Naive thymus-derived CD4-positive, alpha-beta T cell (primary cell): ENCODE measurements at regions not wholly inside any gene's neighbourhood (a gene's known extent, or its start where the extent isn't known, plus 50 kb on each side); places are given as distances from the start of the nearest gene placed in this dataset.
A peak's percentile ranks its signal among the peaks of the same experiment; 100 is the strongest.
"Not testable (repeated sequence)": the region's sequence is repeated elsewhere in the genome, so short reads cannot be mapped to it uniquely, and the experiment has no call there.

Source experiments
- ATAC-seq: fragments of 150-1000 bp; cut with Tn5 transposase; 2 replicates; pipeline ENCODE4 v1.10.0; 2021; ENCODE audit warnings: mild to moderate bottlenecking, moderate library complexity
- CTCF ChIA-PET: fragments of 350-600 bp; sonication (Branson Sonifier 250); formaldehyde crosslinking; loops from one replicate; lab custom pipeline; 2021; ENCODE audit warnings: antibody characterized with exemption; lab: Charles Lee
- POLR2A ChIA-PET: fragments of 350-600 bp; sonication (Branson Sonifier 250); formaldehyde crosslinking; loops from one replicate; lab custom pipeline; 2021; ENCODE audit warnings: antibody characterized with exemption, inconsistent platforms; lab: Charles Lee
- DNase-seq, 9 donors: peaks; one replicate each; pipeline versions ENCODE4 v3.0.0 to v3.0.0-alpha.2; 2020 to 2022; ENCODE audit warnings: mixed read lengths in 1 of 9
- H3K27ac ChIP-seq: one replicate; pipeline ENCODE4 v1.7.0; 2013; ENCODE audit warnings: mild to moderate bottlenecking, low read depth, low read length, moderate library complexity
- H3K27me3 ChIP-seq, 2 donors: one replicate each; pipeline ENCODE4 v1.7.0; 2013; ENCODE audit warnings: low read length in 2 of 2, mild to moderate bottlenecking in 2 of 2, moderate library complexity in 2 of 2; ENCODE audit not compliant: control insufficient read depth in 2 of 2, insufficient read depth in 2 of 2
- H3K36me3 ChIP-seq, 3 experiments: 1 replicate in 2 of 3; 2 replicates in 1 of 3; pipeline ENCODE4 v1.7.0; 2013; ENCODE audit warnings: low read length in 3 of 3, mild to moderate bottlenecking in 3 of 3, moderate library complexity in 1 of 3; ENCODE audit not compliant: insufficient read depth in 3 of 3, control insufficient read depth in 2 of 3
- H3K4me1 ChIP-seq, 2 donors: one replicate each; pipeline ENCODE4 v1.7.0; 2013; ENCODE audit warnings: low read length in 2 of 2, mild to moderate bottlenecking in 2 of 2, moderate library complexity in 1 of 2; ENCODE audit not compliant: control insufficient read depth in 2 of 2, insufficient read depth in 2 of 2
- H3K4me3 ChIP-seq: 2 replicates; pipeline ENCODE4 v1.7.0; 2013; ENCODE audit warnings: mild to moderate bottlenecking, low read length
- H3K9me3 ChIP-seq, 3 experiments: 1 replicate in 2 of 3; 2 replicates in 1 of 3; pipeline ENCODE4 v1.7.0; 2013; ENCODE audit warnings: low read length in 3 of 3; ENCODE audit not compliant: control insufficient read depth in 2 of 3
- H3K27ac Mint-ChIP-seq, 9 donors: one replicate each; pipeline ENCODE4 v1.8.0; 2020 to 2022; ENCODE audit warnings: mixed read lengths in 9 of 9, mild to moderate bottlenecking in 8 of 9, moderate library complexity in 5 of 9, inconsistent platforms in 2 of 9
- H3K27me3 Mint-ChIP-seq, 5 donors: one replicate each; pipeline ENCODE4 v1.8.0; 2021 to 2022; ENCODE audit warnings: mixed read lengths in 5 of 5, mild to moderate bottlenecking in 1 of 5
- H3K36me3 Mint-ChIP-seq, 5 donors: one replicate each; pipeline ENCODE4 v1.8.0; 2020 to 2022; ENCODE audit warnings: mixed read lengths in 5 of 5, mild to moderate bottlenecking in 3 of 5, inconsistent platforms in 1 of 5
- H3K4me1 Mint-ChIP-seq, 7 donors: one replicate each; pipeline ENCODE4 v1.8.0; 2020 to 2022; ENCODE audit warnings: mixed read lengths in 7 of 7, mild to moderate bottlenecking in 3 of 7, inconsistent platforms in 1 of 7
- H3K4me3 Mint-ChIP-seq, 10 donors: one replicate each; pipeline ENCODE4 v1.8.0; 2020 to 2022; ENCODE audit warnings: mild to moderate bottlenecking in 10 of 10, mixed read lengths in 10 of 10, moderate library complexity in 6 of 10, inconsistent platforms in 2 of 10
- H3K9me3 Mint-ChIP-seq, 11 donors: one replicate each; pipeline ENCODE4 v1.8.0; 2020 to 2022; ENCODE audit warnings: mixed read lengths in 11 of 11, mild to moderate bottlenecking in 4 of 11, inconsistent platforms in 1 of 11, moderate library complexity in 1 of 11
- intact Hi-C, 2 donors: fragments of 100-400 bp; cut with micrococcal nuclease; formaldehyde crosslinking; loops; one replicate each; pipeline ENCODE4 v1.15.1; 2023

GRCh38 chr11:12585861-12586260 lies 88.4 kb upstream of the TEAD1 start:
- ATAC-seq (no peak), DNase-seq (no peak)
- Mint-ChIP-seq H3K27me3 (peaks cover 5 to 22% (median 12%) of the 10 kb centered on the region in 5 donors), H3K4me1 (peaks cover 0 to 19% (median 10%) of the 10 kb centered on the region in 7 donors), H3K27ac (no peak overlapping the region), H3K36me3 (no peaks in the 10 kb centered on the region), H3K9me3 (no peaks in the 10 kb centered on the region), H3K4me3 (no peak overlapping the region)
- ChIA-PET POLR2A (interaction anchor here (2.1 kb wide), 1 partner anchor 14 kb away, joined by 6 read pairs; no protein-coding TSS in a partner anchor), CTCF (interaction anchor here (0.5 to 0.9 kb wide), 3 partner anchors 62 to 376 kb away, joined by 3 read pairs; no protein-coding TSS in a partner anchor)
- intact Hi-C loops = loop anchor here in 1 of 2 donors (10.0 kb wide), 1 partner anchor 231 kb away; no protein-coding TSS in a partner anchor
- H3K27ac ChIP-seq = no peak overlapping the region
- H3K27me3 ChIP-seq = no peaks in the 10 kb centered on the region
- no peak overlapping the region for H3K4me3 ChIP-seq
- H3K36me3 ChIP-seq = no peaks in the 10 kb centered on the region
- H3K4me1 ChIP-seq = peaks cover 0 to 3% of the 10 kb centered on the region in 2 donors
- H3K9me3 ChIP-seq = no peaks in the 10 kb centered on the region

- no peaks in the 10 kb centered on the region for H3K27me3 ChIP-seq
- intact Hi-C loops = loop anchor here in 1 of 2 donors (1.0 to 10.0 kb wide), 2 partner anchors 11 to 233 kb away; no protein-coding TSS in a partner anchor
- H3K9me3 ChIP-seq = no peaks in the 10 kb centered on the region
- ATAC-seq (peak; percentile 22), DNase-seq (peak in 3 of 9 donors; percentile 5 to 24 (median 14))
- H3K4me1 Mint-ChIP-seq = peaks cover 0 to 19% (median 10%) of the 10 kb centered on the region in 7 donors
- H3K4me1 ChIP-seq = peaks cover 0 to 3% of the 10 kb centered on the region in 2 donors
- no peak overlapping the region for H3K27ac Mint-ChIP-seq
- no peak overlapping the region for H3K27ac ChIP-seq
- H3K9me3 Mint-ChIP-seq = no peaks in the 10 kb centered on the region
- ChIA-PET POLR2A (interaction anchor here (2.1 kb wide), 1 partner anchor 12 kb away, joined by 6 read pairs; no protein-coding TSS in a partner anchor), CTCF (interaction anchor here (0.5 kb wide), 1 partner anchor 33 kb away, joined by 3 read pairs; no protein-coding TSS in a partner anchor)
- peaks cover 6 to 32% (median 14%) of the 10 kb centered on the region in 5 donors for H3K27me3 Mint-ChIP-seq
- no peak overlapping the region for H3K4me3 ChIP-seq
- no peaks in the 10 kb centered on the region for H3K36me3 ChIP-seq
- H3K4me3 Mint-ChIP-seq = no peak overlapping the region
- no peaks in the 10 kb centered on the region for H3K36me3 Mint-ChIP-seq
Measured at GRCh38 chr11:12587333-12587991, 86.8 kb upstream of the TEAD1 start.

- Mint-ChIP-seq H3K4me1 (peaks cover 0 to 16% (median 10%) of the 10 kb centered on the region in 7 donors), H3K4me3 (no peak overlapping the region), H3K27me3 (peaks cover 1 to 28% (median 23%) of the 10 kb centered on the region in 5 donors), H3K36me3 (no peaks in the 10 kb centered on the region), H3K27ac (no peak overlapping the region), H3K9me3 (peaks cover 0 to 4% (median 0%) of the 10 kb centered on the region in 11 donors)
- Histone ChIP-seq H3K4me3 (no peak overlapping the region), H3K27me3 (no peaks in the 10 kb centered on the region), H3K36me3 (no peaks in the 10 kb centered on the region), H3K27ac (no peak overlapping the region), H3K4me1 (peaks cover 0 to 3% of the 10 kb centered on the region in 2 donors), H3K9me3 (no peaks in the 10 kb centered on the region)
- POLR2A ChIA-PET = no interaction called here
- CTCF ChIA-PET = interaction anchor here (1.5 kb wide), 1 partner anchor 260 kb away, joined by 5 read pairs; no protein-coding TSS in a partner anchor
- DNase-seq = no peak
- ATAC-seq = no peak
- intact Hi-C loops = no loop called here
Measured at GRCh38 chr11:12591706-12592105, 82.5 kb upstream of the TEAD1 start.

GRCh38 chr11:12592283-12592682 lies 81.9 kb upstream of the TEAD1 start:
- peaks cover 4 to 32% (median 24%) of the 10 kb centered on the region in 5 donors for H3K27me3 Mint-ChIP-seq
- no peak overlapping the region for H3K4me3 Mint-ChIP-seq
- H3K36me3 Mint-ChIP-seq = no peaks in the 10 kb centered on the region

GRCh38 chr11:12595089-12595847 lies 79.0 kb upstream of the TEAD1 start:
- intact Hi-C loops = loop anchor here (5.0 kb wide), 2 partner anchors 263 to 292 kb away; no protein-coding TSS in a partner anchor
- not testable (repeated sequence) for H3K9me3 Mint-ChIP-seq

More at GRCh38 chr11:12592283-12592682, 81.9 kb upstream of the TEAD1 start:
- Mint-ChIP-seq H3K9me3 (peaks cover 0 to 4% (median 0%) of the 10 kb centered on the region in 11 donors), H3K27ac (no peak overlapping the region), H3K4me1 (peaks cover 0 to 11% (median 6%) of the 10 kb centered on the region in 7 donors)
- H3K27ac ChIP-seq = no peak overlapping the region
- ATAC-seq (no peak), DNase-seq (no peak)
- H3K27me3 ChIP-seq = no peaks in the 10 kb centered on the region
- no peaks in the 10 kb centered on the region for H3K36me3 ChIP-seq
- ChIA-PET CTCF (interaction anchor here (1.5 kb wide), 1 partner anchor 261 kb away, joined by 5 read pairs; no protein-coding TSS in a partner anchor), POLR2A (no interaction called here)
- H3K4me1 ChIP-seq = peaks cover 0 to 3% of the 10 kb centered on the region in 2 donors
- no peak overlapping the region for H3K4me3 ChIP-seq
- intact Hi-C loops = no loop called here
- no peaks in the 10 kb centered on the region for H3K9me3 ChIP-seq

More at GRCh38 chr11:12595089-12595847, 79.0 kb upstream of the TEAD1 start:
- H3K27ac ChIP-seq, ATAC-seq, H3K9me3 ChIP-seq, H3K27ac Mint-ChIP-seq, H3K4me3 Mint-ChIP-seq, H3K4me3 ChIP-seq, H3K36me3 ChIP-seq, POLR2A ChIA-PET, DNase-seq, H3K36me3 Mint-ChIP-seq, CTCF ChIA-PET, H3K27me3 ChIP-seq: not testable (repeated sequence)
- H3K4me1 Mint-ChIP-seq = peaks cover 3 to 24% (median 18%) of the 10 kb centered on the region in 7 donors
- H3K4me1 ChIP-seq = peaks cover 0 to 17% of the 10 kb centered on the region in 2 donors
- peaks cover 4 to 33% (median 20%) of the 10 kb centered on the region in 5 donors for H3K27me3 Mint-ChIP-seq
